ENCODE measurements at regions not wholly inside any gene's neighbourhood (a gene's known extent, or its start where the extent isn't known, plus 50 kb on each side); places are given as distances from the start of the nearest gene placed in this dataset.

GRCh38 chr9:129289883-129290282, 111.8 kb upstream of the IER5L start:
- no peak for DNase-seq (ENCODE audit: low read depth)
- H3K4me3 ChIP-seq (replicated peaks; ENCODE audit: low read depth, low read length) = no peak overlapping the region
- TF ChIP-seq, protein P1, sequence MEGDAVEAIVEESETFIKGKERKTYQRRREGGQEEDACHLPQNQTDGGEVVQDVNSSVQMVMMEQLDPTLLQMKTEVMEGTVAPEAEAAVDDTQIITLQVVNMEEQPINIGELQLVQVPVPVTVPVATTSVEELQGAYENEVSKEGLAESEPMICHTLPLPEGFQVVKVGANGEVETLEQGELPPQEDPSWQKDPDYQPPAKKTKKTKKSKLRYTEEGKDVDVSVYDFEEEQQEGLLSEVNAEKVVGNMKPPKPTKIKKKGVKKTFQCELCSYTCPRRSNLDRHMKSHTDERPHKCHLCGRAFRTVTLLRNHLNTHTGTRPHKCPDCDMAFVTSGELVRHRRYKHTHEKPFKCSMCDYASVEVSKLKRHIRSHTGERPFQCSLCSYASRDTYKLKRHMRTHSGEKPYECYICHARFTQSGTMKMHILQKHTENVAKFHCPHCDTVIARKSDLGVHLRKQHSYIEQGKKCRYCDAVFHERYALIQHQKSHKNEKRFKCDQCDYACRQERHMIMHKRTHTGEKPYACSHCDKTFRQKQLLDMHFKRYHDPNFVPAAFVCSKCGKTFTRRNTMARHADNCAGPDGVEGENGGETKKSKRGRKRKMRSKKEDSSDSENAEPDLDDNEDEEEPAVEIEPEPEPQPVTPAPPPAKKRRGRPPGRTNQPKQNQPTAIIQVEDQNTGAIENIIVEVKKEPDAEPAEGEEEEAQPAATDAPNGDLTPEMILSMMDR (IDR thresholded peaks at IDR 0.05; ENCODE audit: low read length, missing control alignments) = no peak

DNA sequence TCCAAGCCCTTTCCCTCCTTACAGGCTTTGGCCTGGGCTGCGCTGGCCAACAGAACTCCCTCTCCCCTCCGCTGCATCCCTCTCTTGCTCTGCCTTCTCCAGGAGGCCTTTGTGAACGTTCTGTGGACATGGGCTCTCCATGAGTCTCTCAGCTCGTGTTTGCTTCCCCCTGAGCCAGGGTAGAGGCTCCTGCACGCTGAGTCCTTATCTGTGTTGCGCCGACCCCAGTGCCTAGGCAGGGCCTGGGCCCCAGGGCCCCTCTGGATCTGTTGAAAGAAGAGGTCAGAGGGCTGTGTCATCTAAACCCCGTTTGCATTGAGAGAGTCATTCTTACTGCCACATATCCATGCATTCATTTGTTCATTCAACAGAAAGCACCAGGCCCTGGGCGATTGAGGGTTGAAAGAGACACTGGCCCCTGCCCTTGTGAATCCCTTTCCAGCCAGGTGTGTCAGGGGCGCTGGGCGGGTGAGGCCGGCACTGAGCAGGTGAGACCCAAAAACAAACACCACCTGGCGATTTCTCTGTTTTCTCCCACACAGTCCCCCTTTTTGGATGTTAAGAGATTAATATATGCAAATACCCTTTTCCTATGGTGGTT, 111.2 kb upstream of the IER5L start:
- TF ChIP-seq, protein P1 (IDR thresholded peaks at IDR 0.05; ENCODE audit: low read length, missing control alignments) = no peak
- DNase-seq (ENCODE audit: low read depth) = no peak
- H3K4me3 ChIP-seq (replicated peaks; ENCODE audit: low read depth, low read length) = no peak overlapping the region

- TF ChIP-seq, protein P1 (IDR thresholded peaks at IDR 0.05; ENCODE audit: low read length, missing control alignments) = no peak
- no peak for DNase-seq (ENCODE audit: low read depth)
- H3K4me3 ChIP-seq (replicated peaks; ENCODE audit: low read depth, low read length) = no peak overlapping the region
These were observed 109.7 kb upstream of the IER5L start for GRCh38 chr9:129287619-129288305.

GRCh38 chr9:129285979-129286772, 108.1 kb upstream of the IER5L start:
- no peak overlapping the region for H3K4me3 ChIP-seq (replicated peaks; ENCODE audit: low read depth, low read length)
- TF ChIP-seq, protein P1 (IDR thresholded peaks at IDR 0.05; ENCODE audit: low read length, missing control alignments) = no peak
- no peak for DNase-seq (ENCODE audit: low read depth)

DNA sequence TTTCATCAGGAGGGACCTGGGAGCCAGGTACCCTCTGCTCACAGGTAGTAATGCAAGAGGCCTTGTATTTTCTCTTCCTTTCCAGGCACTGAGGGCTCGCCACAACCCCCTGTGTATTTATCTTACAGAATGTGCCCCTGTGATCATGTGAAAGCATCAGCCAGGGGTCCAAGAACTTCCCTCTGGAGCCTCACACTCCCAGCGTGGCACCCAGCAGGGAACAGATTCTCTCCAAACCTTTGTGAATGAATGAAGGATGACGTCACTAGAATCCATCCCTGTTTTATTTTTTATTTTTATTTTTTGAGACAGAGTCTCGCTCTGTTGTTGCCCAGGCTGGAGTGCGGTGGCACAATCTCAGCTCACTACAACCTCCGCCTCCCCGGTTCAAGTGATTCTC, 107.3 kb upstream of the IER5L start:
- no peak overlapping the region for H3K4me3 ChIP-seq (replicated peaks; ENCODE audit: low read depth, low read length)
- TF ChIP-seq, protein P1 (IDR thresholded peaks at IDR 0.05; ENCODE audit: low read length, missing control alignments) = no peak
- no peak for DNase-seq (ENCODE audit: low read depth)

DNA sequence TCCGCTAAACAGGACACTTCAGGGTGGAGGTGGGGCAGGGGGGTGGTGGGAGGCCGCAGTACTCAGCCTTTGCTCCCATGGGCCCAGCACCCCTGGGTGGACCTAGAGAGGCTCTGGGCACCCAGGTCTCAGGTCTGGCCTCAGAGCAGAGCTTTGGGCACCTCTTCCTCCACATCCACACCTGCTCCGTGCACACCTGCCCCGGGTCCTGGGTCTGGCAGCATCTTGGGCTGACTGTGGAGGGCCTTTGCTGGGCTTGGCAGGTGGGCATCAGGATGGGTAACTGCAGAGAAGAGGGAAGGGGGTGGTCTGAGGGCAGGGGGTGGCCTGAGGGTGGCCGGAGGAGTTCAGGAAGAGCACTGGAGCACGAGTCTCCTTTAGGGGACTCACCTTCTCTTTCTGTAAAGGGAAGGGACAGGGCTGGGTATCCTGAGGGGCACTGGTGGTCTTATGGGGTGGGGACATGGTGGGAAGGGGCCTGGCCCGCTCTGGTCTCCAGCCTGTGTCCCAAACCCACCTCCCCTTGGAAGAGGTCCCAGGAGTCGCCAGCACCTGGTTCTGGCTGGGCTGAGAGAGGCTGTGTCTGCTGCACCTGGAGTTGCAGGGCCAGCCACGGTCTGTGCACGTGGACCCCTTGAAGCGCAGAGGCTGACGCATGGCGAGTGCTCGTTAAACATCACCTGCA, 106.7 kb upstream of the IER5L start:
- TF ChIP-seq, protein P1 (IDR thresholded peaks at IDR 0.05; ENCODE audit: low read length, missing control alignments) = no peak
- no peak overlapping the region for H3K4me3 ChIP-seq (replicated peaks; ENCODE audit: low read depth, low read length)
- no peak for DNase-seq (ENCODE audit: low read depth)
